Activated naive CD4-positive, alpha-beta T cell treated with anti-CD3 and anti-CD28 coated beads, Interleukin-2, amount 50 U/mL, for 24 hours (primary cell): ENCODE measurements at regions not wholly inside any gene's neighbourhood (a gene's known extent, or its start where the extent isn't known, plus 50 kb on each side); places are given as distances from the start of the nearest gene placed in this dataset.

Experiments
- H3K27ac Mint-ChIP-seq: one replicate; pipeline ENCODE4 v1.8.0; 2021; ENCODE audit warnings: mild to moderate bottlenecking, mixed read lengths
- H3K27me3 Mint-ChIP-seq: one replicate; pipeline ENCODE4 v1.8.0; 2021; ENCODE audit warnings: mixed read lengths
- H3K36me3 Mint-ChIP-seq: one replicate; pipeline ENCODE4 v1.8.0; 2021; ENCODE audit warnings: mixed read lengths
- H3K4me1 Mint-ChIP-seq: one replicate; pipeline ENCODE4 v1.8.0; 2021; ENCODE audit warnings: mixed read lengths
- H3K4me3 Mint-ChIP-seq: one replicate; pipeline ENCODE4 v1.8.0; 2021; ENCODE audit warnings: mild to moderate bottlenecking, mixed read lengths
- H3K9me3 Mint-ChIP-seq: one replicate; pipeline ENCODE4 v1.8.0; 2021; ENCODE audit warnings: mixed read lengths

DNA sequence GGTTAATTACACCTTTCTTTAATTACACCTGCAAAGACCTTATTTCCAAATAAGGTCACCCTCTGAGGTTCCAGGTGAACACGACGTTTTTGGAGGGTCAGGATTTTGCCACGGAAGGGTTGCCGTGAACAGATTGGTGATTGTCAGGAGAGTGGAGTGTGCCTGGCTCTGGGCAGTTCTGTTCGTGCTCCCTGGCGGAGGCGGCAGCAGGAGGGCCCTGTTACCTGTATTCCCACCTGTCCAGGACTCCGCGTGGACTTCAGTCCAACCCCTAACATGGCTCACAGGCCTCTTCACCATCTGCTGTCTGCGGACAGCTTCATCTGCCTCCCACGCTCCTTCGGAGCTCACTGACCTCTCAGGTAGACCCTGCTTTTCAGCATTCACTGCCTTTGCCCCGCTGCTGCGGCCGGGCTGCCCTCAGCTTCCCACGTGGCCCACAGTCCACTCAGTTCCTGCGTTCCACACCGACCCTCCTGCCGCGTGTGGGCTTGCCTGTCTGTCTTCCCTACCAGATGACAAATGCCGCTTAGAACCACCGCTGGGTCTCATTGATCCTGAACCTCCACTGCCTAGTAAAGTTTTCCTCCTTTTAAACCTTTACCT lies 187.5 kb upstream of the DIO3 start:
- no peak overlapping the region for H3K4me3 Mint-ChIP-seq
- peaks cover 6% of the 10 kb centered on the region for H3K27me3 Mint-ChIP-seq
- no peaks in the 10 kb centered on the region for H3K4me1 Mint-ChIP-seq
- no peaks in the 10 kb centered on the region for H3K9me3 Mint-ChIP-seq
- H3K36me3 Mint-ChIP-seq: no peaks in the 10 kb centered on the region
- H3K27ac Mint-ChIP-seq: no peak overlapping the region

DNA sequence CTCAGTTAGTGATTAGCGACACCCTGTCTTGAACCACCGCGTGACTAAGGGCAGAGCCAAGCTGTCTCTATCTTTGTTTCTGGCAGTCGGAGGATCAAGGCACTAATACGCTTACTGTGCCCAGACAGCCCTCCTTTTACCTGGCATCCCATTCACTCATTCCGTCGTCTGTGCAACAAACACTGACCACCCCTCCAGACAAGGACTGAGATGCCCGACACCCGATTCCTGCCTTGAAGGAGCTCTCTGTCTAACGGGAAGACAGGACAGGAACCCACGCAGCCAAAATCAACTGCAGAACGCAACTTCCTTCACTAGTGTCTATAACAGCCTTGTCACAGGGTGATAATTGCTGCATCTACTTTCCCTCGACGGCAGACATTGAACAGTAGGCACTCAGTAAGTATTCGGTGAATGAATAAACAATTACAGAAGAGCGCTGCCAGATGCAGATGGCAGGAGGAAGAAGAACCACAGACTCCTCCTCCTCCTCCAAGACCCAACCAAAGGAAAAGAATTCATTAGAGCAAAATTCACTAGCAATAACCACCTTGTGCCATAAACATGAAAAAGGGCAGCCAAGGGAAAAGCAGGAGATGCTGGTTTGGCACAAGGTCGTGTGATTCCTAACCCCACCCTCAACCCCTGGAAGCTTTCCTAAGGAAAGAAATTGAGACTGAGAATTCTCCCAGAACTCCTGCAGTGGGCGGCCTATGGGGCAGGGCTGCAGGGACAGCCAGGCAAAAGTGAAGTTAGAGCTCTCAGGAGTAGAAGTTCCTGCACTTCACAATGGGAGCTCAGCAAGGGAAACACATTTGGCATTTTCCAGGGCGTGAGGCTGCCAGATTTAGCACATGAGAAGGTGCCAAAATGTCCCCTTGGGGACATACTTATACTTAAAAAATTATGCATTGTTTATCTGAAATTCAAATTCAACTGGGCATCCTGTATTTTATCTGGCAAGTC lies 186.6 kb upstream of the DIO3 start:
- Mint-ChIP-seq H3K9me3 (no peaks in the 10 kb centered on the region), H3K36me3 (no peaks in the 10 kb centered on the region), H3K4me3 (no peak overlapping the region), H3K27me3 (peaks cover 6% of the 10 kb centered on the region), H3K4me1 (no peaks in the 10 kb centered on the region), H3K27ac (no peak overlapping the region)

DNA sequence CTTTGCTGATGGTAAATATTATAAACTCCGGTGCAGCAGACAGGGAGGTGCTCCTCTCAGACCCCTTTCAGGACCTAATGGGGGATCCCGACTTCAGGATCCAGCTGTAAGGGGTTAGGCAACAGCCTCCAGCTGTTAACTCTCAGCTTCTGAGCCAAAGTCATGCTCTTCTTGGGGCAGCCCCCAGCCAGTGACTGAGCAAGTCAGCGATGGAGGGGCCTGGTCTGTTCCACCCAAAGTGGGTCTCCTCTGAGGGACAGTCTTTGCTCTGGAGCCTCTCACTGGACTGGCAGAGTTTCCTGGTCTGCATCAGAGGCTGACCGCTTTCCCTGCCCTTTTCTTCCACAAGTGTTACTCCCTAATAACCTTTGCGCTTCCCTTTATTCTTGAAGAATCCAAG lies 184.2 kb upstream of the DIO3 start:
- Mint-ChIP-seq H3K36me3 (no peaks in the 10 kb centered on the region), H3K4me1 (no peaks in the 10 kb centered on the region), H3K9me3 (no peaks in the 10 kb centered on the region)

GRCh38 chr14:101379842-101380241 lies 181.5 kb upstream of the DIO3 start:
- Mint-ChIP-seq H3K4me1 (no peaks in the 10 kb centered on the region), H3K4me3 (no peak overlapping the region), H3K9me3 (peaks cover 14% of the 10 kb centered on the region), H3K27ac (no peak overlapping the region), H3K27me3 (peaks cover 5% of the 10 kb centered on the region), H3K36me3 (peaks cover 6% of the 10 kb centered on the region)

More for the DNA sequence above, 184.2 kb upstream of the DIO3 start:
- Mint-ChIP-seq H3K4me3 (no peak overlapping the region), H3K27ac (no peak overlapping the region), H3K27me3 (peaks cover 6% of the 10 kb centered on the region)

- H3K4me3 Mint-ChIP-seq: no peak overlapping the region
- H3K9me3 Mint-ChIP-seq: peaks cover 14% of the 10 kb centered on the region
- peaks cover 8% of the 10 kb centered on the region for H3K36me3 Mint-ChIP-seq
- peaks cover 5% of the 10 kb centered on the region for H3K27me3 Mint-ChIP-seq
- H3K27ac Mint-ChIP-seq: no peak overlapping the region
- no peaks in the 10 kb centered on the region for H3K4me1 Mint-ChIP-seq
These were observed 180.8 kb upstream of the DIO3 start for GRCh38 chr14:101380512-101380911.

DNA sequence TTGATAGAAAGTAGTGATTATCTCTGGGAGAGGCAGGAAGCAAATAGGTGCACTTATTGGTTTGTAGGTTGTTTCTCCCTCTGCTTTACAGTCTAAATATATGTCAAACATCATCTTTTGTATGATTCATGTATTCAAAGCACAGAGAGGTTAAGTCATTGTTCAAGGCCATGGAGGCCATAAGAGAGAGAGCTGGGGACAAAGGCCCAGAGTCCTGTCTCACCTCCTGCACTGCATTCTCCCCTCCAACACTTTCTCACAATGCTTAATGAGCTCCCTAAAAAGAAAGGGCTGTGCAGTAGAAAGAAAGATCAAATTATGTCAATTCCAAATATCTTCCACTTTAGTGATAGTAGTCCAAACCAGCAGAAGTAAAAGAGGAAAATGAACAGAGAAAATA lies 180.4 kb upstream of the DIO3 start:
- H3K9me3 Mint-ChIP-seq: peaks cover 14% of the 10 kb centered on the region

GRCh38 chr14:101383737-101384338 lies 177.5 kb upstream of the DIO3 start:
- H3K4me3 Mint-ChIP-seq: no peak overlapping the region
- H3K4me1 Mint-ChIP-seq: no peaks in the 10 kb centered on the region
- peaks cover 5% of the 10 kb centered on the region for H3K27me3 Mint-ChIP-seq
- peaks cover 8% of the 10 kb centered on the region for H3K36me3 Mint-ChIP-seq
- H3K9me3 Mint-ChIP-seq: peaks cover 14% of the 10 kb centered on the region
- no peak overlapping the region for H3K27ac Mint-ChIP-seq

More for the DNA sequence above, 180.4 kb upstream of the DIO3 start:
- no peaks in the 10 kb centered on the region for H3K4me1 Mint-ChIP-seq
- H3K4me3 Mint-ChIP-seq: no peak overlapping the region
- H3K27me3 Mint-ChIP-seq: peaks cover 5% of the 10 kb centered on the region
- no peak overlapping the region for H3K27ac Mint-ChIP-seq
- H3K36me3 Mint-ChIP-seq: peaks cover 8% of the 10 kb centered on the region

DNA sequence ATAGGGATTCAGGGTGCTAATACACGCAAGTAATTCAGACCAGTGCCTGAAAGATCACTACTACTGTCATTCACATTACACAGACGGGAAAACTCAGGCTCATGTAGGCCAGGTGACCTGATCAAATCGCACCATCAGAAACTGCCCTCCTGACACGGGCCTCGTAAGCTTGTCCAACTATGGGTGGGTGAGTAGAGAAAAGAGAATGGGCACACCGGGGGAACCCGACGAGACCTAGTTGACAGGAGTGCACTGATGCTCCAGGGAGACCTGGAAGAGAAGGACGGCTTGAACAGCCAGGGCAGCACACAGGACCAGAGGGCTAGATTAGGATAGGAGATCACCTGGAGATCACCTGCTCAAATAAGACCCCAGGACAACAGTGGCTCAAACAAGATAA lies 166.9 kb upstream of the DIO3 start:
- no peaks in the 10 kb centered on the region for H3K36me3 Mint-ChIP-seq
- H3K9me3 Mint-ChIP-seq: peaks cover 5% of the 10 kb centered on the region
- peaks cover 41% of the 10 kb centered on the region for H3K27me3 Mint-ChIP-seq
- no peak overlapping the region for H3K4me3 Mint-ChIP-seq
- H3K4me1 Mint-ChIP-seq: no peaks in the 10 kb centered on the region
- H3K27ac Mint-ChIP-seq: no peak overlapping the region

DNA sequence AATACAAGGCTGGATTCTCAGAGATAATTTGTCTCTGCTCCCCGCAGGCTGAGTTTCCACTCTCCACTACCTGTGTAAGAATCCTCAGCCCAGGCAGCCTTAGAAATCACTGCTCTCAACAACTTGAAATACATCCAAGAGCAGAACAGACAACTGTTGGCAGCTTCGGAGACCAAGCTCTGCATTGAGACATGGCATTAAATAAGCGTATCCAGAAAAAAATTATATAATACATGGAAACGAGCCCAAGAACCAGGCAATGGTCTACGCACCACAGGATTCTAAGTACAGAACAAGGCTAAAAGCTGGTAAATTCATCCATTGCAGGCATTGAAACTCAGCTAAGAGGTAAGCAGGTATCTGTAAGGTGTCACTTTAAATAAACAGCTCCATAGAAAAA lies 165.5 kb upstream of the DIO3 start:
- H3K36me3 Mint-ChIP-seq: no peaks in the 10 kb centered on the region
- peaks cover 3% of the 10 kb centered on the region for H3K4me1 Mint-ChIP-seq
- H3K4me3 Mint-ChIP-seq: no peak overlapping the region
- H3K27me3 Mint-ChIP-seq: peaks cover 50% of the 10 kb centered on the region
- H3K27ac Mint-ChIP-seq: no peak overlapping the region
- peaks cover 5% of the 10 kb centered on the region for H3K9me3 Mint-ChIP-seq

GRCh38 chr14:101397206-101397605 lies 164.1 kb upstream of the DIO3 start:
- Mint-ChIP-seq H3K4me3 (no peak overlapping the region), H3K27ac (no peak overlapping the region), H3K36me3 (no peaks in the 10 kb centered on the region), H3K9me3 (peaks cover 5% of the 10 kb centered on the region), H3K27me3 (peaks cover 48% of the 10 kb centered on the region), H3K4me1 (peaks cover 7% of the 10 kb centered on the region)

- H3K4me3 Mint-ChIP-seq: no peak overlapping the region
- H3K9me3 Mint-ChIP-seq: peaks cover 5% of the 10 kb centered on the region
- H3K27ac Mint-ChIP-seq: no peak overlapping the region
- no peaks in the 10 kb centered on the region for H3K36me3 Mint-ChIP-seq
- H3K27me3 Mint-ChIP-seq: peaks cover 45% of the 10 kb centered on the region
- peaks cover 7% of the 10 kb centered on the region for H3K4me1 Mint-ChIP-seq
These were observed 163.3 kb upstream of the DIO3 start for GRCh38 chr14:101398011-101398410.

DNA sequence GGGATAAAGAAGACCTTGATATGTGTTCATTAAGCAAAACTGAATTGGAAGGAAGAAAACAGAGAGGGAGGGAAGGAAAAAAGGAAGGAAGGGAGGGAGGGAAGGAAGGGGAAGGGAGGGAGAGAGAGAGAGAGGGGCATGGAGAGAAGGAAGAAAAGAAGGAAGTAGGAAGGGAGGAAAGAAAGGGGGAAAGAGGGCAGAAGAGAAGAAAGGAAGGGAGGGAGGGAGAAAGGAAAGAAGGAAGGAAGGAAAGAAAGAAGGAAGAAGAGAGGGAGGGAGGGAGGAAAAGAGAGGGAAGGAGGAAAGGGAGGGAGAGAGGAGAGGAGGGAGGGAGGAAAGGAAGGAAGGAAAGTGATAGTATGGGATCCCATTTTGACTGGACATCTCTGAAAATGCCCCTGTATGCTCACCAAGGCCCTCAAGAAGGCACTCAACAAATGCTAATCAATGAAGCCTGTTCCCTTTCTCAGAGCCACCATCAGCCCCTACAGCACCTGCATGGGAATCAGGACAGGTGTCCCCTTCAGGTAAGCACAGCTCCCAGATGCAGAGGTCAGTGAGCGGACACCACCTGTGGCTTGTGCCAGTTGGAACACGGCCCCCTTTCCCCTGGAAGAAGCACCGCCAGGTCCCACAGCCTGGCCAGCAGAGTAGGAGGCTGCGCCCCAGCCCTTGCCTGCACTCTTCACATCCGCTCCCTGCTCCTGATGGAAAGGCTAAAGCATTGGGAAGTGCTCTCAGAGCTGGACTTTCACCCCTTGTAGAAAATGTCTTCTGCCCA lies 161.4 kb upstream of the DIO3 start:
- Mint-ChIP-seq H3K36me3 (no peaks in the 10 kb centered on the region), H3K4me1 (peaks cover 7% of the 10 kb centered on the region), H3K27ac (no peak overlapping the region), H3K27me3 (peaks cover 32% of the 10 kb centered on the region), H3K4me3 (no peak overlapping the region), H3K9me3 (no peaks in the 10 kb centered on the region)

DNA sequence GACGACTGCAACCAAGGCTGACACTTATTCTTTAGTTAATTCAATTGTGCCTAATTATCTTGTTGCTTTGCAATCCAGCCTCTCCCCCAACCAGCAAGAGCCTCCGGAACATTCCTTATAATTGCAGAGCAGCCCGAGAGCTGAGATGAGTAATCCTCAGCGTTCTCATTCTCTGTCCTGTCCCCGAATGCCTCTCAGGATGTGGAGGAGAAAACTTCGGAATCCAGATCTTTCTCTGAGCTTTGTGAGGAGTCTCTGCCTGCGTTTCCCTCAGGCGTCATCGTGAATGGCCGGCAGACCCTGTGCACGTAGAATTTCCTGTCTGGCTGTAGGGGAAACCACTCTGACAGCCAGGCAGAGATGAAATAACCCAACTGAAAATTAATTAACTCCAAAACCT lies 160.5 kb upstream of the DIO3 start:
- Mint-ChIP-seq H3K36me3 (no peaks in the 10 kb centered on the region), H3K4me3 (no peak overlapping the region), H3K9me3 (no peaks in the 10 kb centered on the region), H3K27ac (no peak overlapping the region), H3K4me1 (peaks cover 7% of the 10 kb centered on the region), H3K27me3 (peaks cover 34% of the 10 kb centered on the region)

DNA sequence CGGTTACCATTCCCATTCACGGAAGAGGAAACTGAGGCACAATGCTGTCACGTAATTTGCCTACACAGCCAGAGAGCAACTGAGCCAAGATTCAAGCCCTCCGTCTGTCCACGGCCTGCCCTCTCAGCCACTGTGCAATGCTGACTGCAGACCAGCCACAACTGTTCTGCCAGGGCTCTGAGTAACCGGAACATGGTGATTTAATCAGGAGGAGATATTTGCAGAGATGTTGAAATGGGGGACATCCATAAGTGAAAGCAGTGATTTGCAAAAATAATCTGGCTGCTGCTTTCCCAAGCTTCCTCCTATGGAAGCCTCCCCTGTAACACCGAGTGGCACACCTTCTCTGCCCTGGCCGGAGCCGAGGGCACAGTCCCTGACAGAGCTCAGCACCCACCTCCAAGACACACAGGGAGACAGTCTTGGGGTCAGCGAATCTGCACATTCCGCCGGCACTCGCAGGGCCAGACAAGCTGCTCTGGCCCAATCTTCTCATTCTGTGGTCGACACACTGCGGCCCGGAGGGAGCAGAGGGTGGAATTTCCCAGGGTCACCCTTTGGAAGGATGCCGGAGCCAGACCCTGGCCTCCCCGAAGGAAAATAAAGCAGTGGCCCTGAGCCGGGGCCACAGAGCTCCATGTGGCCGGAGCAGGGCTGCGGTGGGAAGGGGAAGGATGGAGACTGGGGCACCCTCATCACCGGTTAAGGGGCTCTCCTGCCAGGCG lies 158.2 kb upstream of the DIO3 start:
- no peaks in the 10 kb centered on the region for H3K9me3 Mint-ChIP-seq
- peak overlapping the region; percentile 65 for H3K27ac Mint-ChIP-seq
- H3K4me1 Mint-ChIP-seq: peaks cover 7% of the 10 kb centered on the region
- H3K4me3 Mint-ChIP-seq: no peak overlapping the region
- no peaks in the 10 kb centered on the region for H3K36me3 Mint-ChIP-seq
- H3K27me3 Mint-ChIP-seq: peaks cover 34% of the 10 kb centered on the region
